ENCODE measurements at regions not wholly inside any gene's neighbourhood (a gene's known extent, or its start where the extent isn't known, plus 50 kb on each side); places are given as distances from the start of the nearest gene placed in this dataset.

DNA sequence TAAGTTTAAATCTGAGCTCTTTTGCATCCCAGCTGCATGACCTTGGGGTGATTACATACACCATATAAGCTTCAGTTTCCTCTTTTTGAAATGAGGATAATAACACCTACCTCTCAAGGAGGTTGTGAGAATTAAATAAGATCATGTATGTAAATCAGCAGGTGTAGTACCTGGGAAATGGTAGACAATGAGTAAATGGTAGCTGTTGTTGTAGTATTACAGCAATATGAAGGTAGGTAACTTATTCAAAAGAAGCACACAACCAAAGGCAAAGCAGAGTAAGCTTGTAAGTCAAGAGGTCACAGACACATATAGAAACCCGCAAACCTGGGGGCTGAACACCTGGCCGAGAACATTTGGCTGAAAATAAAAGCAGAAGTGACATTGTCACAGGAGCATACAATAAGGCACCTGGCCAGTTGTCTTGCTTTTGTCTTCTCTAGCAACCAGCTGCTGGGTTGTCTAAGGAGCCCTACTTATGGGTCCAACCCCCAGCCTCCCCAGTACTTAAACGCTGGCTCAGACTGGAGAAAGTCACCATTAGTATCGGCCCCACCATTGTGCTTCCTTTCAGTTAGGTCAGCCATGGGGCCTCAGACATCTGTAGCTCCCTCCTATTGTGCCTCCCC, 203.6 kb upstream of the MKLN1 start:
- DNase-seq, result no peak

DNA sequence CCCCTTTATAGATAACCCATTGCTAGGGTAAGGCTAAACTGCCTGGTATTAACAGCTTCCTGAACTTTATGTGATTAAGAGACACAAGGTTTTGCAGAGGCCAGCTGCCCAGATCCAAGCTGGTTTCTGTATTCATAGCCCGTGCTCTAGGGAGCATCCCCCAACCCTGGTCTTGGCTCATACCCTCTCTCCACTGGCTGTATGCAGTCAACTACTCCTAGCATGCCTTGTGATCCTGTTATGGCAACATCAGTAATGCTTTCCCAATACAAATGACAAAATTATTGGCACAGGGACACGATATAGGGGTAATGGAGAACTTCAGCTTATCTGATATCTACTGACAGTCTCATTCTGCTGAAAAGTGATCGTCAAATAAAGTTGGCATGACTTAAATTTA, 202.8 kb upstream of the MKLN1 start:
- in situ Hi-C loops (cut with MboI; ENCODE audit: low pct_unique_long_range_greater_than_20kb, low sequenced_read_pairs), result no loop called here
- no peak for DNase-seq

More for the DNA sequence above, 203.6 kb upstream of the MKLN1 start:
- in situ Hi-C loops (cut with MboI; ENCODE audit: low pct_unique_long_range_greater_than_20kb, low sequenced_read_pairs), result no loop called here

DNA sequence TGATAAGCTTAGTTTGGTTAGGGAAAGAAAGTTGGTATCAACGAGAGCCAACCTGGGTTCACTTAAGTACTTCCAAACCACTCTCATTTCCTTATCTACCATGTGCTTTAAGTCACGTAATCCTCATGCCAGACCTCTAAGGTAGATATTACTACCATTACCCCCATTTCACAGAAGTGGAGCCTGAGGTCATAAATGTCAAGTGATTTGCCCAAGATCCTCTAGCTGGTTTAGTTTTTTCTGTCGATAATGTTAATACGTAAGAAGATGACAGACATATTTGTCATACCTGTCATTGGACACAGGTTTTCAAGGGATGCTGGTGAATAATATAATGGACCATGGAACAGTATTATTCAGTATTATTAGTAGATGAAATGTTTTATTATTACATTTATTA, 197.4 kb upstream of the MKLN1 start:
- DNase-seq, result no peak
- in situ Hi-C loops (cut with MboI; ENCODE audit: low pct_unique_long_range_greater_than_20kb, low sequenced_read_pairs), result no loop called here

DNA sequence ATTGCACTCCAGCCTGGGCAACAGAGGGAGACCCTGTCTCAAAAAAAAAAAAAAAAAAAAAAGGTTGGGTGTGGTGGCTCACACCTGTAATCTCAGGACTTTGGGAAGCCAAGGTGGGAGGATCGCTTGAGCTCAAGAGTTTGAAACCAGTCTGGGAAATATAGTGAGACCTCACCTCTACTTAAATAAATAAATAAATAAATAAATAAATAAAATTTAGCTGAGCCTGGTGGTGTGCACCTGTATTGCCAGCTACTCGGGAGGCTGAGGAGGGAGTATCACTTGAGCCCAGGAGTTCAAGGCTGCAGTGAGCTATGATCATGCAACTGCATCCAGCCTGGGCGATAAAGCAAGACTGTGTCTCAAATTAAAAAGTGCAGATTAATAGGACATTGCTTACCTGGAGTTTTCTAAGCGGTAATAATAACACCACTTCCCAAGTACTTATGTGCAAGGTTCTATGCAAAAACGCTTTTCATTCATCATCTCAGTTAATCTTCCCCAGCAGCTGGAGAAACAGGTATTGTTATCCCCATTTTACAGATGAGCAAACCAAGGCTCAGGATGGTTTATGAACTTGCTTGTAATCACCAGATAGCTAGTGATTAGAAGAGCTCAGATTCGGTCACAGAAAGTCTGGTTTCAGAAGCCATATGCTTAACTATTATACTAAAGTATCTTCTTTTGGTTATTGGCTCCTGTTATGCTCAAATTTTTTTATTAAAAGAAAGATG, 196.5 kb upstream of the MKLN1 start:
- no peak for DNase-seq

DNA sequence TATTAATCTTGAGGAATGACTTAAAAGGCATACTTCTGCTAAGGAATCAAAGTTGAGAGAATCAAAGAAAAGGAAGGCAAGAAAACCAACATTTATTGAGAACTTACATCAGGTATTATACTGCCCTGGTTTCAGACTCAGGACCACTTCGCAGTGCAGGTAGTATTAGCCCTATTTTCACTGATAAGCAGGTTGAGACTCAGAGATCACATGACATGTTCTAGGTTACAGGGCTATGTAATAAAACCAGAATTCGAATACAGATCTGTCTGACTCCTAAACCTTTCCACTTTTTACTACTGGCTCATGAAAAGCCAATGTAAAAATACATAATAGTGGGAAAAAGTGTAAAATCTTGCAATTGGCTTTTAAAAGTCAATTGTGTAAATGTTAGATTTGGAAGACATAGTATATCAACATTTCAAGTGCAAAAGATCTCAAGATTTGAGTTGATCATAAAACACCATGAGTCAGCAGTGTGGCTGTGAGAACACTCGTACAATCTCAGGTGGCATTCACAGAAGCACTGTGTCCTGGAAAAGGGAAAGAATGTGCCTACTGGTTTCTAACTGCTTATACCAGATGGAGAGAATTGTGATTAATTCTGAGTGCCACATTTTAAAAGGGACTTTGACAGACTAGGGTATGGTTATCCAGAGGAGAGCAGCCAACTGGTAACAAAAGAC, 195.8 kb upstream of the MKLN1 start:
- DNase-seq, result no peak
- in situ Hi-C loops (cut with MboI; ENCODE audit: low pct_unique_long_range_greater_than_20kb, low sequenced_read_pairs), result no loop called here

More for the DNA sequence above, 196.5 kb upstream of the MKLN1 start:
- in situ Hi-C loops (cut with MboI; ENCODE audit: low pct_unique_long_range_greater_than_20kb, low sequenced_read_pairs), result no loop called here

DNA sequence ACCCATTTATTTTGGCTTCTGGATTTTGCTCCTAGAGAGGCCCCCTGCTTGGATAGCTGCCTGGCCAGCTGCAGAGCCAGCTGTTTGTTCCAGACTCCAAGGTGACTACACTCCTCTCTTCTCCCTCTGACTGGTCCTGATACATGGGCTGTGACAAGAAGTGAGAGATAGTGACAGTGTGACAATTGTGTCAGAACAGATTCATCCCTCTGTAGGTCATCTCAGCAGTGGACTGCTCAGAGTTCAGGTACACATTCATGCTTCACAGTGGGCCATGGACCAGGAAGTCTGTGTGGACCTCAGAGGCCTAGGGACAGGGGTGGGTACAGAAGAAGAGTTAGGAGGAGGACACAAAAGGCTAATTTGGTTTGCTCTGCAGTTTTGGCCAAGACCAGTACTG, 188.2 kb upstream of the MKLN1 start:
- no peak for DNase-seq
- in situ Hi-C loops (cut with MboI; ENCODE audit: low pct_unique_long_range_greater_than_20kb, low sequenced_read_pairs), result no loop called here

DNA sequence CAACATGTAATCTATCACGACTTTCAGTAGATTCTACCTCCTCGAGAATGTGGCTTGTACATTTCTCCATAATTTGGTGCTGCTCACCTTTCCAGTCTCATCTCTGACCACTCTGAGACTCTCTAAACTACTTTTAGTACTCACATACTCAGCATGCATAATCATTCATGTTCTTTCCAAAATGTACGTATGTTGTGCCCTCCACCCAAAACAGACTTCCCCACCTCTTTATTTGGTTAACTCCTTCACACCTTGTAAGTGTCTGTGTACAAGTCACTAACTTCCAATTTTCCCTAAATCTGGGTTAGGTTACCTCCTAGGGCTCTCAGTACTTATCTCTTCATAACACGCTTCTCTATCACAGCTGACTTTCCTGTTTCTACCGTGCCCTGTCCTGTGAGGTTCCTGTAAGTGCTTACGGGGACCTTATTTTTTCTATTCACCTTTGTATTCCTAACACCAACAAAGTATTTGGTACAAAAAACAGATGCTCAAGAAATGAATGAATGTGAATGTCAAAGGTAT, 186.2 kb upstream of the MKLN1 start:
- in situ Hi-C loops (cut with MboI; ENCODE audit: low pct_unique_long_range_greater_than_20kb, low sequenced_read_pairs), result no loop called here
- no peak for DNase-seq

DNA sequence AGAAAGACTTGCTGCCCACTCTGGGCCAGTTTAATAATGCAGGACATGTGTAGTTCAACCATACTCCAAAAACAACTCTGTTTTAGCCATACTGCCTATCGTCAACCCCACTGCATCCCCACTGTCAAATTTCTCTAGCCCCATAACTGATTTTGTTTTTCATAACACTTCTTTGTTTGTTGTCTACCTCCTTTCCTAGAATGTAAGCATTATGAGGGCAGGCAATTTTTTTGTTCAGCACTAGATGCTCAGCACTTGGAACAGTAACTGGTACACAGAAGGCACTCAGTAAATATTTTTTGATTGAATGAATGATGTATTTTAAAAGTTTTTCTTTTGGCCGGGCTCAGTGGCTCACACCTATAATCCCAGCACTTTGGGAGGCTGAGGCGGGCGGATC, 183.8 kb upstream of the MKLN1 start:
- in situ Hi-C loops (cut with MboI; ENCODE audit: low pct_unique_long_range_greater_than_20kb, low sequenced_read_pairs), result no loop called here
- no peak for DNase-seq

DNA sequence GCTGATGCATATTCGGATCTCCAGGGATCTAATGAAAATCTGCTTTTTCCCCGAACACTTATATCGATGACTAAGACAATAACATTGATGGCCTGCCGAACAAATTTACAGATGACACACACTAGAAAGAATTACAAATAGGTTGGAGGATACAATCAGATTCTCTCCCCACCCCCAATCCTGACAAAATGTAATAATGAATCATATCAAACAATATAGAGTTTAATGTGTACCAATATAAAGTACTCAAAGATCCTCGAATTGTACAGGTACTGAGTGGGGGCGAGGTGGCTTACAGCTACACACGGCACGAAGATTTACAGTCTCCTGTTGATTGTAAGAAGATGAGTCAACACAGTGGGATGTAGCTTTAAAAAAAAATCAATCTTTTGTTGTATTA, 182.7 kb upstream of the MKLN1 start:
- in situ Hi-C loops (cut with MboI; ENCODE audit: low pct_unique_long_range_greater_than_20kb, low sequenced_read_pairs), result no loop called here
- DNase-seq, result no peak

DNA sequence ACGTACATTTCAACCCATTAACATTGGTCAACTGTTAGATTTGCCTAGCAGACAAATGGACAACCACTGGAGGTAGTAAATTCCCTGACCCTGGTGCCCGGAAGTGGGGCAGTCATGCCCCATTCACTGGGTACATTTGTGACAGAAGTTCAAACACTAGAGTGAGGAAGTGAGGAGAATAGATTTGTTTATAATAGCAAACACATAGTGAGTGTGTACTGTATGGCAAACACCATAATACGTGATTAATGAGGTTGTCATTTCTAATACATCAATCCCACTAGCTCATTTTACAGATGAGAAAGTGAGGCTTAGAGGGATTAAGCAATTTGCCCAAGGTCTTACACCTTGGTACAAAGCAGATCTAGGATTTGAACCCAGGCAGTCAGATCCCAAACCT, 181.9 kb upstream of the MKLN1 start:
- in situ Hi-C loops (cut with MboI; ENCODE audit: low pct_unique_long_range_greater_than_20kb, low sequenced_read_pairs), result no loop called here
- DNase-seq, result no peak

DNA sequence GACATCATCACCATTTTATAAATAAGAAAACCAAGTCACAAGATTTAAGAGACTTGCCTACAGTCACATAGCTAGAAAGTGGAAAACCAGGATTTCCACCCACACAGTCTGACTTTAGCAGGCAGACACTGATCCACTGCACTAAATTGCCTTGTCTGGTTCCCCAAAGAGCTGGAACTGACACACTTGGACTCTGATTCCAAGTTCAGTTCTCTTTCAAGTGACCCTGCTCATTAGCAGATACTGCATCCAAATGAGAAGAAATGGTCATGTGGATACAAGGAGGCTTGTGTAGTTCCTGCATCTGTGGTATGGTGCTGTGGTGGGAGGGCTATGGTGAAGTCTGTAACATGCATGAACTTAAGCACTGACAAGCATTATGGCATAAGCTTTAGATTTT, 180.1 kb upstream of the MKLN1 start:
- in situ Hi-C loops (cut with MboI; ENCODE audit: low pct_unique_long_range_greater_than_20kb, low sequenced_read_pairs), result no loop called here
- no peak for DNase-seq

DNA sequence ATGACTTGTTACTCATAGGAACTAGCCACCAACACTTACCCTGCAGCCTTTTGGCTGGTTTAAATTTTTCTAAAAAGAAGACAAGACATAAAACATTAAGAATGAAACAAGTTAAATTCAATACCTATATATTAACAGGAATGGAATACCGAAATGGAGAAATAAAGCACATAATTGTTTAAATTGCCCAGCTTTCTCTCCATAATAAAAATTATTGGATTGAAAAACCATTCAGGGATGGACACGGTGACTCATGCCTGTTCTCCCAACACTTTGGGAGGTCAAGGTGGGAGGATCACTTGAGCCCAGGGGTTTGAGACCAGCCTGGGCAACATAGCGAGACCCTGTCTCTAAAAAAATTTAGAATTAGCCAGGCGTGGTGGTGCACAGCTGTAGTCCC, 179.4 kb upstream of the MKLN1 start:
- no peak for DNase-seq
- in situ Hi-C loops (cut with MboI; ENCODE audit: low pct_unique_long_range_greater_than_20kb, low sequenced_read_pairs), result no loop called here

DNA sequence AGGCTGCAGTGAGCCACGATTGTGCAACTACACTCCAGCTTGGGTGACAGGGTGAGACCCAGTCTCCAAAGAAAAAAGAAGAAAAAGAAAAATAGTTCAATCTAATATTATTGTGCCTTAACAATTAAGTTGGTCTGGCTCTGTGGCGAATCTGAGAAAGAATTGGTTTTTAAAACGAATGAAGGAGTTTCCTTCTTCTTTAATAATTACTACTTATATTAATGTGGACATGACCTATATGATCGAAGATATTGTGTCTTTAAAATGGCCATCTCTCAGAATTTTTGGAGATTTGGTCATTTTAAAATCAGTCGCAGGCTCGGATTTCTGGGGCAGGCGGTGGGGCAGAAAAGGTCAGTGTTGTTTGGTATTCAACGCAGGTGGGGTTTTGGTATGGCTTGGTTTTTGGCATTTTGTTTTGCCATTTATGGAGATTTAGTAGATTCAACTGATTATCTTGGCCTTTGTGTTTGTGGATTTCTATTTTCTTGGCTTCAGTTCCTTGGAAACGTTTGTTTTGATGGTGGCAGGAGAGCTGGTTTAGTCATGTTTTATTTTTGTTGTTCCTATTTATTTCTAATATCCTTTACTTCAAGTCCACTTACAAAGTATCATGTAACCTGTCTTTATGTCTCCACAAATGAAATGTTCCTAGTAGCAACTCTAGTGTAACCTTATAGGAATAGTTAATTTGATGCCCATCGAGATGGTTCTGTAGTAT, 178.8 kb upstream of the MKLN1 start:
- in situ Hi-C loops (cut with MboI; ENCODE audit: low pct_unique_long_range_greater_than_20kb, low sequenced_read_pairs), result no loop called here
- no peak for DNase-seq

DNA sequence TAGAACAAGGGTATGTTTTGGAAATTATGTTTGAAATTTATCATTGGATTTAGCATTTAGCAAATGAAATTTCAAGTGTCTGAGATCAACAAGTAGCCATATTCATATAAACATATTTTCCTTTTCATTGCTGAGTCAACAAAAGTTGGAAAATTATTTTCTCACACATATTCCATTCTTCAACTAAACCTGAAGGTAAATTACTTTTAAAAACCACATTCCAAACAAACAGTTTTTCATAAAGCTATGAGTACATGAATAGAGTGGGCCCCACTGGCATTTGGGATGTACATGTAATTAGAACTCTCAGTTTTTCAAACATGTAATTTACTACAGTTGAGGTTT, 178.3 kb upstream of the MKLN1 start:
- DNase-seq, result no peak
- in situ Hi-C loops (cut with MboI; ENCODE audit: low pct_unique_long_range_greater_than_20kb, low sequenced_read_pairs), result no loop called here

DNA sequence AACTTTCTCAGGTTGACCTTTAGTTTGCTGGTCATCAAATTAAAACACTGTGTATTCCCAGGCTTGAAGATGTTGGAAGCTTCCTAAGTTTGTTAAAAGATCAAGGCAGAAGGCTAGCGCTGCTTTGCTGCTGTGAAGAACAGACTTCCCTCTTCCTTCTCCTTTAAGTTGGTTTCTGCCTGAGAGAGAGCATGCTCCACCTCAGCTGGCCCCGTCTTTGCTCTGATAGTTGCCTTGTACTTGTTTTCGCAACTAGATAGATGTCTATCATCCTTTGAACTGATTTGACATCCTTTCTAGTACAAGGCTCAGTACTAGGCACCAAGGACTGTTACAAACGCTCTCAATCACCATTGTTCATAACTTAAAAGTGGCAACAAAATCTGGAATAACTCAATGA, 177.8 kb upstream of the MKLN1 start:
- in situ Hi-C loops (cut with MboI; ENCODE audit: low pct_unique_long_range_greater_than_20kb, low sequenced_read_pairs), result no loop called here
- DNase-seq, result no peak

DNA sequence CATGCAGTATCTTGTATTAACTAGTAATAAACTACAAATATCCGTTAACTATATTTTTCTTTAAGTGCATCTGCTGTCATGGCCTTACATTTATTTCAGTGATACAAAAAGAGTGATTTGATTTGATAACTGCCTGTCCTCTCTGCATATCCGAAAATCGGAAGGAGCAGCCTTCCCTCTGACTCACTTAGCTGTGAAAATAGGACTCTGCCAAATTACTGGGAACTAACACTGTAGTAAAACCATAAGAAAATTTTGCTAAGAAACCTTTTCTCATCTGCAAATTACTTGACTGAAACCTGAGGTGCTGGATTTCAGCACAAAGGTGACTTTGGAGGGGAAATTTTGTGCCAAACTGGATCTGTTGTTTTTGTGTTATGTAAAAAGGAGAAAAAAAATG, 176.6 kb upstream of the MKLN1 start:
- DNase-seq, result no peak
- in situ Hi-C loops (cut with MboI; ENCODE audit: low pct_unique_long_range_greater_than_20kb, low sequenced_read_pairs), result no loop called here

DNA sequence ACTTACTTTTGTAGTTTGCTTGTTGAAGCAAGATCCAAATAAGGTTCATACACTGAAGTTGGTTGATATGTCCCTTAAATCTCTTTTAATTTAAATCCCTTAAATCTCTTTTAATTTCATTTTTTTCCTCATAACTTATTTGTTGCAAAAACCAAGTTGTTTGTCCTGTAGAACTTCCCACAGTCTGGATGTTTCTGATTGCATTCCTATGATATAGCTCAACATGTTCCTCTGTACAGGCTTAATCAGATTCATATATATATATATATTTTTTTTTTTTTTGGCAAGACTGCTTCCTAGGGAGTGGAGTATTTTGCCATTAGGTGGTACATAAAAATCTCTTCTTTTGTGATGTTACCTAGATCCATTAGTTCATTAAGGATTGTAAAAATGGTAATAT, 174.9 kb upstream of the MKLN1 start:
- in situ Hi-C loops (cut with MboI; ENCODE audit: low pct_unique_long_range_greater_than_20kb, low sequenced_read_pairs), result no loop called here
- DNase-seq, result no peak

DNA sequence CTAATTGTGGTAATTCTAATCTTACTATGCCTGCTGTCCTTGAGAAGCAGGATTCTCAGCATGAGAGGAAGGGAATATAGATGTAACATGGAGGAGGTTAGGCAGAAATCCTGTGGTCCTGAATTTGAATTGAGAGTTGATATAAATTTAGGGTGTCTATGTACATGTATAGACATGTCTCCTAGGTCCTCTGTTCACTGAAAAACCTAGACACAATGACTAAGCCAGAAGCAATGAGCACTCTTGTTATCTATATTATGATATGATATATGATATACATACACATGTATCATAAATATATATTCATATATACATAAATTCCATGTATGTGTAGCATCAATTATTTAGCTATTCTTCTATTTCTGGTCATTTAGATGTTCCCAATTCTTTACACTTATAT, 173.3 kb upstream of the MKLN1 start:
- DNase-seq, result no peak
- in situ Hi-C loops (cut with MboI; ENCODE audit: low pct_unique_long_range_greater_than_20kb, low sequenced_read_pairs), result no loop called here

DNA sequence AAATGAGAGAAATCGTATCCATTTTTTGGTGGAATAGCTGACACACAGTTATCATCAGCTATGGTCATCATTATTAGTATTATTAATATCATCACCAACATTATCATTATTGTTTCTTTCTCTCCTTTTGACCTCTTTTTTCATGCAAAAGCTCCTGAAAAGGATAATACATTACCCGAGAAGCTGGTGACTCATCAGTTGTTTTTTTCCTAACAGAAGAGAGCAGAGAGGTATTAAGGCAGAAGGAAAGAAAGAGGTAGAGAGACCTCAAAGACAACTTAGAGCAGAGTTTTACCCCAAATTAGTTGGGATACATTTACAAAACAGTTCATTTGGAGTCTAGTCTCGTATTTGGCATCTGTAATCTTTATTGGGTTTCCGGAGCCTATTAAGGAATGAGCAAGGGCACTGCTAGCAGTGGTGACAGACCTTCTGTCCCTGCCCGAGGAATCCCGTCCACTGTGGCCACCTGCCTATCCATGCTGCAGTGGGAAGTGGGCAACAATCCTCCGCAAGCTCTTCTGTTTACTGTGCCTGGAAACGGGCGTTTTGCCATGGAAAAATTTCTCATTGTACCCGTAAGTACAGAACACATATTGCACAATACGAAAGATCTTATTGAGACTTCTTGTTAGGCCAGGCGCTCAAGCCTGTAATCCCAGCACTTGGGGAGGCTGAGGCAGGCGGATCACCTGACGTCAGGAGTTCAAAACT, 170.0 kb upstream of the MKLN1 start:
- in situ Hi-C loops (cut with MboI; ENCODE audit: low pct_unique_long_range_greater_than_20kb, low sequenced_read_pairs), result no loop called here
- DNase-seq, result no peak
